B cell (primary cell): ENCODE measurements at regions not wholly inside any gene's neighbourhood (a gene's known extent, or its start where the extent isn't known, plus 50 kb on each side); places are given as distances from the start of the nearest gene placed in this dataset.

Source experiments
- CTCF ChIP-seq: fragments of 200-600 bp; IDR thresholded peaks from one replicate; pipeline ENCODE4 v1.8.0; 2022; ENCODE audit warnings: antibody characterized with exemption, mild to moderate bottlenecking
- EZH2 ChIP-seq: IDR thresholded peaks from 2 replicates; pipeline ENCODE4 v1.6.1; 2012; ENCODE audit warnings: borderline replicate concordance, low read depth, mild to moderate bottlenecking, moderate library complexity, low read length; ENCODE audit not compliant: insufficient read depth, poor library complexity, severe bottlenecking

DNA sequence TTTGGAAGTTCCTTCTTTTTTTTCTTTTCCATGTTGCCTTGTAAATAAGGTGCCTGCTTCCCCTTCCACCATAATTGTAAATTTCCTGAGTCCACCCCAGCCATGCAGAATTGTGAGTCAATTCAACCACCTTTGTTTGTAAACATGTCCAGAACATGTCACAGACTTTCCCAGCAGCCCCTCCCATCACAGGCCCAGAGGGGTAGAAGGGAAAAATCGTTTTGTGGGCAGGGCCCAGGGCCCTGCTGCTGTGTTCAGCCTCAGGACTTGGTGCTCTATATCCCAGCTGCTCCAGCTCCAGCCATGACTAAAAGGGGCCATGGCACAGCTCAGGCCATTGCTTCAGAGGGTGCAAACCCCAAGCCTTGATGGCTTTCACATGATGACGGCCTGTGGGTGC lies 384.6 kb upstream of the NCAM2 start:
- TF ChIP-seq CTCF (no peak), EZH2 (no peak)
